ENCODE measurements at regions not wholly inside any gene's neighbourhood (a gene's known extent, or its start where the extent isn't known, plus 50 kb on each side); places are given as distances from the start of the nearest gene placed in this dataset.

GRCh38 chr5:60374409-60374808 lies 325.6 kb downstream of the DEPDC1B start:
- ChIA-PET POLR2A (no interaction called here), CTCF (no interaction called here)
- H4K20me1 ChIP-seq (replicated peaks; ENCODE audit: control insufficient read depth, extremely low read depth, insufficient read depth, low read length): no peaks in the 10 kb centered on the region
- no peaks in the 10 kb centered on the region for H3K9me3 ChIP-seq (replicated peaks; ENCODE audit: control insufficient read depth, insufficient read depth, low read length)
- H3K36me3 ChIP-seq (ENCODE audit: control insufficient read depth in 2 of 2, extremely low read depth in 1 of 2, insufficient read depth in 2 of 2, low read length in 2 of 2): no peaks in the 10 kb centered on the region
- no peak overlapping the region for H2AFZ ChIP-seq (ENCODE audit: low read depth, low read length)
- H3K79me2 ChIP-seq (ENCODE audit: control insufficient read depth, insufficient read depth, low read length): no peaks in the 10 kb centered on the region
- no peak overlapping the region for H3K4me2 ChIP-seq (ENCODE audit: insufficient read depth, low read length)
- TF ChIP-seq GATA2 (IDR thresholded peaks at IDR 0.05; ENCODE audit: insufficient read depth, insufficient read length, low read depth, low read length) (no peak), MYC (IDR thresholded peaks at IDR 0.05; ENCODE audit: low read depth, low read length) (no peak), MAX (IDR thresholded peaks at IDR 0.05; ENCODE audit: insufficient read depth, insufficient read length) (no peak), POLR2AphosphoS5 (IDR thresholded peaks at IDR 0.05; ENCODE audit: insufficient read depth, low read depth, low read length) (no peak), JUN (IDR thresholded peaks at IDR 0.05; ENCODE audit: borderline replicate concordance, insufficient read depth, insufficient read length, low read depth) (no peak), EZH2 (IDR thresholded peaks at IDR 0.05; ENCODE audit: borderline replicate concordance, low read depth, low read length, severe bottlenecking) (no peak), CTCF (IDR thresholded peaks at IDR 0.05; ENCODE audit: extremely low read depth in 1 of 2, insufficient read depth in 1 of 2, low read depth in 1 of 2, low read length in 2 of 2) (no peak), POLR2A (IDR thresholded peaks at IDR 0.05; ENCODE audit: low read depth, low read length) (no peak), FOS (IDR thresholded peaks at IDR 0.05; ENCODE audit: borderline replicate concordance, insufficient read depth, low read length) (no peak)
- FAIRE-seq (no peak), DNase-seq (ENCODE audit: low read depth, low spot score) (no peak)
- H3K27me3 ChIP-seq (ENCODE audit: control insufficient read depth in 2 of 2, insufficient read depth in 2 of 2, low read length in 2 of 2): no peaks in the 10 kb centered on the region
- H3K4me3 ChIP-seq (replicated peaks in 1 of 3; ENCODE audit: insufficient read depth in 1 of 3, low read depth in 1 of 3, low read length in 3 of 3): no peak overlapping the region
- BruUV-seq (replicated peaks): no TSS peak
- no peak overlapping the region for H3K27ac ChIP-seq (ENCODE audit: insufficient read depth, low read depth, low read length)
- H3K9ac ChIP-seq (replicated peaks; ENCODE audit: extremely low read depth, insufficient read depth, low read length): no peak overlapping the region
- no peaks in the 10 kb centered on the region for H3K9me1 ChIP-seq (replicated peaks; ENCODE audit: control insufficient read depth, extremely low read depth, insufficient read depth, low read length)
- H3K4me1 ChIP-seq (ENCODE audit: control insufficient read depth, extremely low read depth, insufficient read depth, low read length): no peaks in the 10 kb centered on the region
- dilution Hi-C loops (cut with MboI; ENCODE audit: extremely low pct_ligation_motif_present, low sequenced_read_pairs): no loop called here
- intact Hi-C loops (cut with micrococcal nuclease): no loop called here

All from endothelial cell of umbilical vein (primary cell).